HG03064 (cell line): ENCODE measurements at regions not wholly inside any gene's neighbourhood (a gene's known extent, or its start where the extent isn't known, plus 50 kb on each side); places are given as distances from the start of the nearest gene placed in this dataset.
"Not testable (repeated sequence)": the region's sequence is repeated elsewhere in the genome, so short reads cannot be mapped to it uniquely, and the experiment has no call there.

ENCODE experiments used
- ATAC-seq: cut with Tn5 transposase; IDR thresholded peaks from one replicate; pipeline ENCODE4 v1.9.1; 2021; ENCODE audit warnings: low read depth; ENCODE audit not compliant: unreplicated experiment

- ATAC-seq, result no peak
These were observed 150.1 kb upstream of the PDE7B start for GRCh38 chr6:135701426-135701825.

GRCh38 chr6:135703007-135703406 is 148.5 kb upstream of the PDE7B start:
- ATAC-seq, result no peak

GRCh38 chr6:135703621-135704020 is 147.9 kb upstream of the PDE7B start:
- ATAC-seq, result peak; percentile 87

GRCh38 chr6:135707426-135707825 is 144.1 kb upstream of the PDE7B start:
- no peak for ATAC-seq

- no peak for ATAC-seq
These were observed 141.5 kb upstream of the PDE7B start for GRCh38 chr6:135710042-135710441.

- no peak for ATAC-seq
These were observed 129.3 kb upstream of the PDE7B start for GRCh38 chr6:135722190-135722589.

- no peak for ATAC-seq
These were observed 128.8 kb upstream of the PDE7B start for GRCh38 chr6:135722679-135723078.

GRCh38 chr6:135728589-135728988 is 122.9 kb upstream of the PDE7B start:
- no peak for ATAC-seq

- no peak for ATAC-seq
These were observed 120.4 kb upstream of the PDE7B start for GRCh38 chr6:135731116-135731515.

- not testable (repeated sequence) for ATAC-seq
These were observed 115.2 kb upstream of the PDE7B start for GRCh38 chr6:135736351-135736750.

- ATAC-seq, result no peak
These were observed 112.9 kb upstream of the PDE7B start for GRCh38 chr6:135738636-135739035.

GRCh38 chr6:135739288-135739687 is 112.2 kb upstream of the PDE7B start:
- no peak for ATAC-seq

- ATAC-seq, result no peak
These were observed 110.9 kb upstream of the PDE7B start for GRCh38 chr6:135740580-135740979.

GRCh38 chr6:135743476-135743875 is 108.0 kb upstream of the PDE7B start:
- ATAC-seq, result no peak

- no peak for ATAC-seq
These were observed 103.3 kb upstream of the PDE7B start for GRCh38 chr6:135748189-135748588.

GRCh38 chr6:135750081-135750480 is 101.4 kb upstream of the PDE7B start:
- no peak for ATAC-seq

- no peak for ATAC-seq
These were observed 98.3 kb upstream of the PDE7B start for GRCh38 chr6:135753196-135753595.

- no peak for ATAC-seq
These were observed 91.7 kb upstream of the PDE7B start for GRCh38 chr6:135759831-135760230.

- ATAC-seq, result no peak
These were observed 77.5 kb upstream of the PDE7B start for GRCh38 chr6:135774006-135774405.

- ATAC-seq, result no peak
These were observed 72.3 kb upstream of the PDE7B start for GRCh38 chr6:135779213-135779612.

GRCh38 chr6:135780326-135780725 is 71.2 kb upstream of the PDE7B start:
- no peak for ATAC-seq

- ATAC-seq, result no peak
These were observed 69.0 kb upstream of the PDE7B start for GRCh38 chr6:135782546-135782945.

GRCh38 chr6:135784507-135784906 is 67.0 kb upstream of the PDE7B start:
- ATAC-seq, result no peak
